NCI-H526 (cell line): ENCODE measurements at regions not wholly inside any gene's neighbourhood (a gene's known extent, or its start where the extent isn't known, plus 50 kb on each side); places are given as distances from the start of the nearest gene placed in this dataset.
"Not testable (repeated sequence)": the region's sequence is repeated elsewhere in the genome, so short reads cannot be mapped to it uniquely, and the experiment has no call there.

ENCODE experiments used
- DNase-seq, 2 experiments: peaks; one replicate each; lab custom pipeline; 2025; lab: John Stamatoyannopoulos, UW

GRCh38 chr12:126271159-126271558 is 1205.9 kb downstream of the AACS start:
- DNase-seq: no peak

- no peak for DNase-seq
These were observed 1217.5 kb downstream of the AACS start for GRCh38 chr12:126282691-126283090.

- peak; percentile 4 to 29 for DNase-seq
These were observed 1221.0 kb downstream of the AACS start for GRCh38 chr12:126286203-126286602.

- no peak for DNase-seq
These were observed 1225.2 kb downstream of the AACS start for GRCh38 chr12:126290456-126290855.

DNA sequence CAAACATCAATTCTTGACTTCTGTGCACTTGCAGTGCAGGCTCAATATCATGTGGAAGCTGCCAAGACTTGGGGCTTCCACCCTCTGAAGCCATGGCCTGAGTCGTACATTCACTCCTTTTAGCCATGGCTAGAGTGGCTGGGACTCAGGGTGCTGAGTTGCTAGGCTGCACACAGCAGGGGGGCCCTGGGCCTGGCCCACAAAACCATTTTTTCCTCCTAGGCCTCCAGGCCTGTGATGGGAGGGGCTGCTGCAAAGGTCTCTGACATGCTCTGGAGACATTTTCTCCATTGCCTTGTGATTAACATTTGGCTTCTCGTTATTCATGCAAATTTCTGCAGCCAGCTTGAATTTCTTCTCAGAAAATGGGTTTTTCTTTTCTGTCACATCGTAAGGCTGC is 1226.8 kb downstream of the AACS start:
- DNase-seq: not testable (repeated sequence)

DNA sequence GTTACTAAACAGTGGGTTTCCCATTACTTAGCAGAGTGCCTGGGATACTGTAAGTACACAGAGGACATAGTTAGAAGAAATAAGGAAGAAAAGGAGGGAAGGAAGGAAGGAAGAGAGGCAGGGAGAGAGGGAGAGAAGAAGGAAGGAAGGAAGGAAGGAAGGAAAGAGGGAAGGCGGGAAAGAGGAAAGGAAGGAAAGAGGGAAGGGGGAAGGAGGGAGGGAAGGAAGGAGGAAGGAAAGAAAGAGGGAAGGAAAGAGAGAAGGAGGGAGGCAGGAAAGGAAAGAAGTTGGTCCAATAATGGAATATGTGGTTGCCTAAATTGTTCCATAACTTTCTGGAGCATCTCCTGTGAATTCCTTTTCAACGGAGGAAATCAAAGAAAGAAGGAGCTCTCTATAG is 1230.4 kb downstream of the AACS start:
- DNase-seq: no peak

- no peak for DNase-seq
These were observed 1244.0 kb downstream of the AACS start for GRCh38 chr12:126309278-126309677.

GRCh38 chr12:126312457-126312856 is 1247.2 kb downstream of the AACS start:
- no peak for DNase-seq

GRCh38 chr12:126316411-126316810 is 1251.2 kb downstream of the AACS start:
- no peak for DNase-seq

DNA sequence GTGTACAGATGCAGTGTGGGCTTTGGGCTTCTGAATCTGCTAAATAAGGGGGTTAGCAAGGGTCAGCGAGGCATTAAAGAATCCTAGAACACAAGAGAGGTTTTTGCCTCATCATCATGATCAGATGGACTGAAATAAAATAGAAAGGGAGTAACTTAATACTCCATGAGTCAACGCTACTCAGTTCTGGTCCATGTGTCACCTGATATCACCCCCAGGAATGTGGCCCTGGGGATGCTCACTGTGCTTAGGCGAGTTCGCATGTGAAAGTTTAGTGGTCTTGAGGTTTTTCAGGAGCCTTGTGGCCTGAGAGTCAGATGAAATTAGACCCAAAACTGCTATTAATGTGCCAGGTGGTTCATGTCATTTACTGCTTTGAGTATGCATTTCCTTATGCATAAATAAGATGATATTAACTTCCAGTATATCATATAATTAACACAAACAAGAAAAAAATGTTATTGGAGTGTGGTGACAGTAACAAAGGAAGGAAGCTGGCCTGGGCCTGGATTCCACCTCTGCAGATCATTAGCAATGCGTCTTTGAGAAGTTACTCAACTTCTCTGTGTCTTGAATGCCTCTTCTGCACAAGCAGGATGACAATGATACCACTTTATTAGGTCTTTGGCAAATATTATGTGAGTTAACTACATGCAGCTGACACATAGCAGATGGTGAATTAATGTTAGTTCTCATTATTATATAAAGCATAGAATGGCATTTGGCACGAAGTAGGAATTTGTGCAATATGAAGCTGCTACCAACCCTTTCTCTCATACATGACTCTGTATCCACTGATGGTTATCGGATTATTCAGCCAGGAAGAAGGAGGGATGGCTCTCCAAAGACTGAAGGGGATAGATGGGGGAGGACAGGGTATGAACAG is 1272.6 kb downstream of the AACS start:
- DNase-seq: no peak

GRCh38 chr12:126342866-126343265 is 1277.6 kb downstream of the AACS start:
- no peak for DNase-seq

DNA sequence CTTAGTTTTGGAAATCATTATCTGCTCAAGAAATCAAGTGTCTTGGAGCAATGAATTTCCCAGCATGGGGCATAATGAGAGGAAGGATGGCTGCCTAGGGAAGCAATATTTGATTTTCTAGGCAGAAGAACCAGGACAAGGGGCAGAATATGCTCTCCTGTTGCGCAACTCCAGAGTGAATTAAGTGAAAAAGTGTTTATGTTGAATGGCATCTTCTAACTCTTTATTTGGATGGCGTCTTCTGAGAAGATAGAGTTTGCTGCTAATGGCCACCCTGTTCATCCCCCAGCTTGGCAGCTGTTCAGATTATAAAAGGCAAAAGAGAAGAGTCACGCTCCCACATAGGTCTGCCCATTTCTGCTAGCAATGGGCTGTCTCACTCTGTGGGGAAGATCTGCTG is 1278.1 kb downstream of the AACS start:
- no peak for DNase-seq

DNA sequence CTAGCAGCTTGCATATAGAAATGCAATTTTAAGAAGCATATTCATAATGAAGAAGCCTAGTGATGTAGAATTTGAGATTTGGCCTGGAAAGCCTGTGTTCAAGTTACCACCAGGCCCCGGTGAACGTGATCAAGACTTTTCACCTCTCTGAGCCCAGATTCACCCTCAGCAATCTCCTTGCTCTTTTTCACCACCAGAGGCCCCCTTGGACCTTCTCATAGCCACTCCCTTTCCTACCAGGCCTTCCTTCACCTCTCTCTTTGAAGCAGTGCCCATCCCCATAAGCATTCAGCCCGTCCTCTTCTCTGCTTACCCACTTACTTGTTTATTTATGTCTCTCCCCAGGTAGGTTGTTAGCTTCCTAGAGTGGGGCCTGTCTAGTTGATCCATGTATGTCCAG is 1280.9 kb downstream of the AACS start:
- no peak for DNase-seq

DNA sequence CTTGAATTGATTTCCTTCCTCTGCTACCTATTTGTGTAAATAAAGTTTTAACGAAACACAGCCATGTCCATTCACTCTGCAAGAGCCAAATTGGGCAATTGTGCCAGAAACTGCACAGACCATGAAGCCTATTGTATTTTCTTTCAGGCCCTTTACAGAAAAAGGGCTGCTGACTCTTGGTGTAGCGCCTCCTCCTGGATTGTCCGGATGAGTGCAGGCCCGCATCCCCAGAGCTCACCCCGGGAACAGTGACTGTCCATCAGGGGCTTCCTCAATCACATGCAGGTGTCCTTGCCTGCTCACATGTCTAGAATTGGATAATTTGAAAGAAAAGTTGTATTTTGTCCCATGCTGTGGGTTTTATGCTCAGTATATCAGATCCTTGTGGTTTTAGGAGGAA is 1282.2 kb downstream of the AACS start:
- DNase-seq: no peak

DNA sequence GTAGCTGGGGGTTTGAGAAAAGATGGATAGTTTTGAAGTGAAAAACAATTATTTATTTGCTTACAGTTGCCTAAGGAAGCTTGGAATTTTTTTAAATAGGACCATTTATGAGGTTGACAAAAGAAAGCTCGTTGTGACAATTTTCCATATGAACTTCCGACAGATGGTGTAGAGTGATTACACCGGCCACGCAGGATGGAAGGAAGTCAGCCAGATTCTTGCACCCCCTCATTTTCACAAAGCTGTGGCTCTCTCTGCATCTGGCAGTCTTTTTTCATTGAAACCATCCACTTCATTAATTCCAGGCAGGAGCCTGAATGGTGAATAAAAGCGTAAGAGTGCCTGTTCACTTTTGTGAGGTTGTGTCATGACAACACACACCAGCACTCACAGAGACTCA is 1284.1 kb downstream of the AACS start:
- DNase-seq: no peak

DNA sequence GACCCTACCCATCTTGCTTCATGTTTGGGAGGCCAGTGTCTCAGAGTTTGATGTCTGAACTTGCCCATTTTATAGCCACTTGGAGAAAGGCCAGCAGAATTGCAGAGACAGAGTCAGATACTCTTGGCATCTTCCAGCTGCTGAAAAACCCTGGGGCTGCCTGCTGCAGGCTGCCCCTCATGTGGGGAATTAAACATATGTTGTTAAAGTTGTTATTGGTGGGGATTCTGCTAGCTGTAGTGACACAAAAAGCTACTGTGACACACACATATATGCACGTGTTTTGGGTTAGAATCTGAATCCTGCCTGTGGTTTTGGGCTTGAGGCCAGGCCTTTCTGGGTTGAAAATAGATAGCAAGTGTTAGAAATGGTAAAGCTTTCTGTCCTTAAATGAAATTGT is 1288.4 kb downstream of the AACS start:
- no peak for DNase-seq

DNA sequence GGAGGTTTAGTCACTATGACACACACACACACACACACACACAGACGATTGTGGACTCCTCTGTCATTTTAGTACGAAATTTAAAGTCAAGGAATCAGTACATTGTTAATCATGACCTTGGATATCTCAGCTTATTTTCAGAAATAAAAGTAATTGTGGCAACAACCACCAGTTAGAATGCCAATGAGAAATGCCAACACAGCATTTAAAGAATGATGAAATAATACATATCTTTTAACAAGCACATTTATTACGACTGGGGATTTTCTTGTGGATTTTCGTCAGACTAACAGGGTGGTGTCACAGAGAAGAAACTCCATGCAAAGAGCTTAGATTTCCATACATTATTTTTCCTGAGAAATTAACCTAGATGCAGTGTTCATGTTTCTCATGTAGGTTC is 1289.4 kb downstream of the AACS start:
- no peak for DNase-seq

DNA sequence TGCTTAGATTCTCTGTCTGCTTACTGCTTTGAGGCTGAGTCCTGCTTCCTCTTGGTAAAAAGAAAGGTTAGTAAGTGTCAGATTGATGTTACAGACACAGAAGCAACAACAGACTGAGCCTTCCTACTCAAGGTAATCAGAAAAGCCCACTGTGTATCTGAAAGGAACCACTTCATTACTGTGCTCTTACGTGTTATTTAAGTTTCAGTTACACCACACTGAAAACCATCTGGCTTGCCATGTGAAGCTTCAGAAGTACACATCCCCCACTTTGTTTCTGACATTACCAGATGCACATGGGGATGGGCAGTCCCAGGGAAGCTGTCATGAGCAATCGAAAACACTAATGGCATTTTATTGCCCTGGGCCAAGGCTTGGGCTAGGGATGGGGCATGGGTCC is 1290.1 kb downstream of the AACS start:
- DNase-seq: no peak

- DNase-seq: no peak
These were observed 1293.6 kb downstream of the AACS start for GRCh38 chr12:126358806-126359205.

DNA sequence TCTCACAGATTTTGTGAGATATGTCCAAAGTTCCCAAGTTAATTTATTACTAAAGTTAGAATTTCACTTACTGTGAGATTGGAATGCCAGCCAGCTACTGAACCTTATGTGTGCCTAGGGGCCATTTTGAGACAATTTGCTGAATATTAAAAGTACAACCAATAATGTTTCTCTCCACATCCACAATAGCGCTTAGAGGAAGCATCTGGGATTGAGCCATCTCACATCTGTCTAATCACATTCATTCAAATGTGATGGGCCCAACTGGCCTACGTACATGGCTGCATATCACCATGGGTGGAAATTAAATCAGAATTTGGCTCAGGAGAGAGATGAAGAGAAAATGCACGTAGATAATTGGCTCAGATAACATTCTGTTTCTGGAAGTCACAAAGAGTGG is 1294.0 kb downstream of the AACS start:
- DNase-seq: no peak

- DNase-seq: no peak
These were observed 1296.6 kb downstream of the AACS start for GRCh38 chr12:126361804-126362203.

DNA sequence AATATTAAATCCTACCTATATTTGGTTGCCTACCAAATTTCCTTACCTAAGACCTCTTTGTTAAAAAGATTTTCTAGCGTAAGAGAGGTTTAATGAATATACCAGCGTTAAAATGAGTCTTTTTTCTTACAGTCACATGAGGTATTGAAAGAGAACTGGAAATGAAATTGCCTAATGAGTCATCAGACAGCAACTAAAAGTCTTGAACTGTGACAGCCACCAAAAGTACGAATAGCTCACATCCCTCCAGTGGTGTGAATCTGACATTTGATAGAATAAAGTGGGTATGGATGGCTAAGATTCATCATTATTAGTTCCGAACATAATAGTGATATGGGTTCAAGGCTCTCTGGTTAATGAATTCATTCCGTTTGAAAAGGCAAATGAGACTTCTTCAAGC is 1297.3 kb downstream of the AACS start:
- DNase-seq: no peak

- no peak for DNase-seq
These were observed 1297.7 kb downstream of the AACS start for GRCh38 chr12:126362964-126363363.
